DOHH2 (cell line): ENCODE measurements at regions not wholly inside any gene's neighbourhood (a gene's known extent, or its start where the extent isn't known, plus 50 kb on each side); places are given as distances from the start of the nearest gene placed in this dataset.
"Not testable (repeated sequence)": the region's sequence is repeated elsewhere in the genome, so short reads cannot be mapped to it uniquely, and the experiment has no call there.

Source experiments
- H3F3A ChIP-seq: fragments of 200-600 bp; sonication (generic), shearing (Covaris generic); 2 replicates; pipeline ENCODE4 v1.6.0; 2016; ENCODE audit warnings: antibody characterized with exemption, mild to moderate bottlenecking; ENCODE audit not compliant: control insufficient read depth, insufficient read depth
- H3K27ac ChIP-seq: fragments of 200-600 bp; sonication (generic); 2 replicates; pipeline ENCODE4 v1.5.1; 2014; ENCODE audit warnings: low read depth, mild to moderate bottlenecking, low read length, moderate library complexity
- H3K27me3 ChIP-seq: fragments of 200-600 bp; sonication (generic); 2 replicates; pipeline ENCODE4 v1.6.1; 2014; ENCODE audit warnings: mild to moderate bottlenecking, low read length, mixed read lengths; ENCODE audit not compliant: control insufficient read depth
- H3K36me3 ChIP-seq: fragments of 200-600 bp; sonication (generic); 2 replicates; pipeline ENCODE4 v1.6.1; 2014; ENCODE audit warnings: mild to moderate bottlenecking, low read length, moderate library complexity, mixed read lengths; ENCODE audit not compliant: control insufficient read depth
- H3K4me1 ChIP-seq: fragments of 200-600 bp; sonication (generic); 2 replicates; pipeline ENCODE4 v1.6.1; 2014; ENCODE audit warnings: mild to moderate bottlenecking, low read length, mixed read lengths; ENCODE audit not compliant: control insufficient read depth
- H3K4me2 ChIP-seq: fragments of 200-600 bp; sonication (generic); 2 replicates; pipeline ENCODE4 v1.6.0; 2014; ENCODE audit warnings: mild to moderate bottlenecking, low read length, moderate library complexity
- H3K4me3 ChIP-seq: fragments of 200-600 bp; sonication (generic); 2 replicates; pipeline ENCODE4 v1.5.1; 2014; ENCODE audit warnings: mild to moderate bottlenecking, low read length, mixed read lengths
- H3K79me2 ChIP-seq: fragments of 200-600 bp; sonication (generic); 2 replicates; pipeline ENCODE4 v1.6.1; 2014; ENCODE audit warnings: mild to moderate bottlenecking, low read length, mixed read lengths; ENCODE audit not compliant: control insufficient read depth
- H3K9me2 ChIP-seq: fragments of 200-600 bp; sonication (generic); replicated peaks from 2 replicates; pipeline ENCODE4 v1.6.1; 2014; ENCODE audit warnings: mild to moderate bottlenecking, low read length, mixed read lengths; ENCODE audit not compliant: control insufficient read depth
- H3K9me3 ChIP-seq: fragments of 200-600 bp; sonication (generic); 2 replicates; pipeline ENCODE4 v1.6.1; 2014; ENCODE audit warnings: antibody characterized with exemption, low read length, mixed read lengths; ENCODE audit not compliant: control insufficient read depth, insufficient read depth
- H4K20me1 ChIP-seq: fragments of 200-600 bp; sonication (generic); 2 replicates; pipeline ENCODE4 v1.6.0; 2014; ENCODE audit warnings: low read depth, mild to moderate bottlenecking, antibody characterized with exemption, low read length, moderate library complexity; ENCODE audit not compliant: control insufficient read depth, insufficient read depth
- EZH2phosphoT487 ChIP-seq: fragments of 200-600 bp; sonication (generic); IDR thresholded peaks from 2 replicates; pipeline ENCODE4 v1.6.1; 2017; ENCODE audit warnings: borderline replicate concordance, mild to moderate bottlenecking, antibody characterized with exemption, low read length, moderate library complexity, mixed read lengths
- TF ChIP-seq, protein P1 (sequence below): fragments of 200-600 bp; sonication (generic); IDR thresholded peaks from one replicate; pipeline ENCODE4 v1.5.1; 2014; ENCODE audit warnings: antibody characterized with exemption, mild to moderate bottlenecking, low read depth, low read length; ENCODE audit not compliant: poor library complexity, severe bottlenecking

DNA sequence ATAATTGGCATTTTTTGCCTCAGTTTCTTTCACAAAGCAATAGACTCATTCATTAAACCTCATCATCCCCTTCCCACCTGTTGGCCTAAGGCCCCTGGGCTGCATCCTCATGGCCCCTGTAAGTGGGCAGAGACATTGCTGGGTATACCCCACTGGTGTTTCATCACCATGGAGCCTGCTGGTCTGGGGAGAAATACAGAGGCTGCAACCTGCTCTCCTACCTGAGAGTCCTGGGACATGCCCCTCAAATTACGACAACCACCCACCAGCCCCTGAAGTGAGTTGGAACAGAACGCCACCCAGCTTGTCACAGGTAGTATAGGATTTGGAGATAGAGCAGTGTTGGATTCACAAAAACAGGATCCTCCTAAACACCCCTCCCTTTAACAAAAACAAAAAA is 190.8 kb downstream of the ANKRD60 start:
- H3F3A ChIP-seq: no peaks in the 10 kb centered on the region
- H3K27me3 ChIP-seq: no peaks in the 10 kb centered on the region
- no peaks in the 10 kb centered on the region for H3K4me1 ChIP-seq
- H3K79me2 ChIP-seq: no peaks in the 10 kb centered on the region
- H3K36me3 ChIP-seq: no peaks in the 10 kb centered on the region
- no peaks in the 10 kb centered on the region for H4K20me1 ChIP-seq
- no peak overlapping the region for H3K4me2 ChIP-seq
- H3K9me2 ChIP-seq: no peaks in the 10 kb centered on the region
- H3K4me3 ChIP-seq: no peak overlapping the region
- H3K27ac ChIP-seq: no peak overlapping the region
- no peaks in the 10 kb centered on the region for H3K9me3 ChIP-seq
- TF ChIP-seq EZH2phosphoT487: no peak
- TF ChIP-seq, protein P1, sequence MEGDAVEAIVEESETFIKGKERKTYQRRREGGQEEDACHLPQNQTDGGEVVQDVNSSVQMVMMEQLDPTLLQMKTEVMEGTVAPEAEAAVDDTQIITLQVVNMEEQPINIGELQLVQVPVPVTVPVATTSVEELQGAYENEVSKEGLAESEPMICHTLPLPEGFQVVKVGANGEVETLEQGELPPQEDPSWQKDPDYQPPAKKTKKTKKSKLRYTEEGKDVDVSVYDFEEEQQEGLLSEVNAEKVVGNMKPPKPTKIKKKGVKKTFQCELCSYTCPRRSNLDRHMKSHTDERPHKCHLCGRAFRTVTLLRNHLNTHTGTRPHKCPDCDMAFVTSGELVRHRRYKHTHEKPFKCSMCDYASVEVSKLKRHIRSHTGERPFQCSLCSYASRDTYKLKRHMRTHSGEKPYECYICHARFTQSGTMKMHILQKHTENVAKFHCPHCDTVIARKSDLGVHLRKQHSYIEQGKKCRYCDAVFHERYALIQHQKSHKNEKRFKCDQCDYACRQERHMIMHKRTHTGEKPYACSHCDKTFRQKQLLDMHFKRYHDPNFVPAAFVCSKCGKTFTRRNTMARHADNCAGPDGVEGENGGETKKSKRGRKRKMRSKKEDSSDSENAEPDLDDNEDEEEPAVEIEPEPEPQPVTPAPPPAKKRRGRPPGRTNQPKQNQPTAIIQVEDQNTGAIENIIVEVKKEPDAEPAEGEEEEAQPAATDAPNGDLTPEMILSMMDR: no peak

DNA sequence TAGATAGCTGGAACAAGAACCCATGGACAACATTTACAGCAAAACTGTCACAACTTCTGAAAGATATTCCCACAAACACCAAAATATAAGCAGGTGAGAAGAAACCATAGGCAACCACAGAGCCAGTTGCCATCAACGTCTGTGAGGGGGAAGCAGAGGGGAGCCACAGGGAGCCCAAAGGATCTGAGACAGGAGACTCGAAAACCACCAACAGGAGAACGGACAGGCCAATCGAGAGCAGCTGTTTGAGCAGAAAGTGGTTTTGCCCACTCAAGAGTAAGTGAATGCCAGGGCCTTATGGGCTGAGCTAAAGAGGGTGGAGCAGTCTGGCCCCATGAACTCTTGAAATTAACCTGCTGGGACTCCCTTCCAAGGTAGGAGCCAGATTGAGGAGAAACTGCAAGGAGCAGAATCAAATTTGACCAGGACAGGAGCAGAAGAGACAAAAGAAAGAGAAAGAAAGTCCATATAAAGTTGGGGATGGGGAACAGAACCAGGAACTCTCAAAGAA is 195.4 kb downstream of the ANKRD60 start:
- H3K27ac ChIP-seq: no peak overlapping the region
- H3K36me3 ChIP-seq: no peaks in the 10 kb centered on the region
- H3K9me2 ChIP-seq: no peaks in the 10 kb centered on the region
- peaks cover 7% of the 10 kb centered on the region for H3K27me3 ChIP-seq
- no peaks in the 10 kb centered on the region for H3K4me1 ChIP-seq
- TF ChIP-seq, protein P1: no peak
- TF ChIP-seq EZH2phosphoT487: no peak
- no peaks in the 10 kb centered on the region for H4K20me1 ChIP-seq
- no peaks in the 10 kb centered on the region for H3F3A ChIP-seq
- no peak overlapping the region for H3K4me3 ChIP-seq
- no peak overlapping the region for H3K4me2 ChIP-seq
- H3K79me2 ChIP-seq: no peaks in the 10 kb centered on the region
- H3K9me3 ChIP-seq: no peaks in the 10 kb centered on the region

DNA sequence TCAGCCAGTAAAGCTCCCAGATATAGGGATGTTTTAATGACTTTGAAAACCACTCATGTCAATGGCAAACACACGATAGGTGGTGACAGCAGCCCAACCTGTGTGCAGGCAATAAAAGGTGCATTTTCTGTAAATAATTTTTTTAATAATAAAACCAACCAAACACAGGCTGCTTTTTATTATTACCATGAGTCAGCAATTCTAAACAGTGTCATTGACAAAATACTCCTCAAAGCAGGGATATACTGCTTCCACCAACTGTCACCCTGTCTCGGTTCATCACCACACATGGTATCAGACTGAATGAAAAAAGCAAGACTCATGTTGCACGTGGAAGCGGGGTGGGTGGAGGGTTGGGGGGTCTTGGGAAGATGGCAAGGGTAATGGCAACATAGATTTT is 195.9 kb downstream of the ANKRD60 start:
- Histone ChIP-seq H3K4me1 (no peaks in the 10 kb centered on the region), H3K27me3 (peaks cover 9% of the 10 kb centered on the region), H3K79me2 (no peaks in the 10 kb centered on the region), H3F3A (no peaks in the 10 kb centered on the region), H3K9me3 (no peaks in the 10 kb centered on the region), H3K4me3 (no peak overlapping the region), H3K36me3 (no peaks in the 10 kb centered on the region), H4K20me1 (no peaks in the 10 kb centered on the region), H3K27ac (no peak overlapping the region), H3K9me2 (no peaks in the 10 kb centered on the region), H3K4me2 (no peak overlapping the region)
- TF ChIP-seq, protein P1: no peak
- no peak for TF ChIP-seq EZH2phosphoT487

DNA sequence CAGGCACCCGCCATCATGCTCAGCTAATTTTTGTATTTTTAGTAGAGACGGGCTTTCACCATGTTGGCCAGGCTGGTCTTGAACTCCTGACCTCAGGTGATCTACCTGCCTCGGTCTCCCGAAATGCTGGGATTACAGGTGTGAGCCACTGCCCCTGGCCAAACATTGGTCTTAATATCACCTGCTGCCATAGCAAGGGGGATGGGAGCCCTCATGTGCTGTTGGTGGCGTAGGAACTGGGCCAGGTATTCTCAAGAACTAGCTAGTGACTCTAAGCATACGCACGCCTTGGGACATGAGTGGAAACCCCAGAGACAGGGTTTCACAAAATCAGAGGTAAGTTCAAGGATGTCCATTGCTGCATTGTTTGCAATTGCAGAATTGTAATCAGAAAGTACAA is 197.1 kb downstream of the ANKRD60 start:
- not testable (repeated sequence) for H3K4me2 ChIP-seq, H4K20me1 ChIP-seq, H3K79me2 ChIP-seq, H3K9me2 ChIP-seq, H3K9me3 ChIP-seq, H3K27ac ChIP-seq, H3K4me1 ChIP-seq, H3K4me3 ChIP-seq, H3K36me3 ChIP-seq, H3F3A ChIP-seq
- H3K27me3 ChIP-seq: peaks cover 12% of the 10 kb centered on the region
